ENCODE measurements at regions not wholly inside any gene's neighbourhood (a gene's known extent, or its start where the extent isn't known, plus 50 kb on each side); places are given as distances from the start of the nearest gene placed in this dataset.

DNA sequence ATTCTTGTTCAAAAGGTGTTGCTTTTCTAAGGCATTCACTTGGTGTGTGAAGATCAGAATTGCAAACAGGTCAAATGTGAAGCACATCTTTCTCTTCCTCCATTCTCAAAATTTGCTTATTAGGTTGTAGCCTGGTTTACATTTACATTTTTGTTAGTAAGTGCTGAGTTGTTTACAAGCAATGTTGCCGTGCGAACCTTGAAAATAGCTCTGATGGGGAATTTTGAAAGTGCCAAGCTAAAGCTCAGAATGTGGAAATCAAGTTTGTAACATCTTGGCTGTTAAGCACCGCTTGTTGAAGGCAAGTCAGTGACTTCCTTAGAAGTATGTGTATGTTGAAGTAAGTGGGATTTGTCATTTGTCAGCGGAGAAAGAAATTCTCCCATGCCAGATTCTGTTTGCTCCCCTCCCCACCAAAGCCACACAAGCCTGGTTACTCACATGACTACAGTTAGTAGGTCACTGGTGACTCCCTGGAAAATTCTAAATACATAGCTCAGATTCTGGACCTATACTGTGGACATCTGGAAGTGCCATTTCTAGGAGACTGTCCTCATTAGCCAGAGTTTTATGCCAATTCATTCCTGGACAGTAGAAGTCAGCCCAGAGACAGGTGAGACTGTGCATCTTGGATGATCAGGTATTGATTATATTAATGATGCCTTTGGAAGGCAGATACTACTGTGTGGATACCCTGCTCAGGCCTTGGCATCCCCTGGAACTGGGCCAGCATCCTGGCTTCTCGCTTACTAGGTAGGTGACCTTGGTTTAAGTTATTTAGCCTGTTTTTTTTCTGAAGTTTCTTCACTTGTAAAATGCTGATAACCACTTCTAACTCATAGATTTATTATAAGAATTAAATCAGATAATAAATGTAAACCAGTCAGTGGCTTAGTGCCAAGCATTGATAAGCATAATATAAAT, 390.6 kb upstream of the SEMA6D start:
- TF ChIP-seq, protein P1, sequence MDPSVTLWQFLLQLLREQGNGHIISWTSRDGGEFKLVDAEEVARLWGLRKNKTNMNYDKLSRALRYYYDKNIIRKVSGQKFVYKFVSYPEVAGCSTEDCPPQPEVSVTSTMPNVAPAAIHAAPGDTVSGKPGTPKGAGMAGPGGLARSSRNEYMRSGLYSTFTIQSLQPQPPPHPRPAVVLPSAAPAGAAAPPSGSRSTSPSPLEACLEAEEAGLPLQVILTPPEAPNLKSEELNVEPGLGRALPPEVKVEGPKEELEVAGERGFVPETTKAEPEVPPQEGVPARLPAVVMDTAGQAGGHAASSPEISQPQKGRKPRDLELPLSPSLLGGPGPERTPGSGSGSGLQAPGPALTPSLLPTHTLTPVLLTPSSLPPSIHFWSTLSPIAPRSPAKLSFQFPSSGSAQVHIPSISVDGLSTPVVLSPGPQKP (IDR thresholded peaks at IDR 0.05; ENCODE audit: borderline replicate concordance, low read depth, low read length): no peak
- TF ChIP-seq POLR2A (IDR thresholded peaks at IDR 0.05; ENCODE audit: low read depth, low read length) (no peak), RCOR1 (IDR thresholded peaks at IDR 0.05; ENCODE audit: insufficient replicate concordance, low read length) (no peak), RAD21 (IDR thresholded peaks at IDR 0.05; ENCODE audit: low read length) (no peak)
- TF ChIP-seq, protein P2, sequence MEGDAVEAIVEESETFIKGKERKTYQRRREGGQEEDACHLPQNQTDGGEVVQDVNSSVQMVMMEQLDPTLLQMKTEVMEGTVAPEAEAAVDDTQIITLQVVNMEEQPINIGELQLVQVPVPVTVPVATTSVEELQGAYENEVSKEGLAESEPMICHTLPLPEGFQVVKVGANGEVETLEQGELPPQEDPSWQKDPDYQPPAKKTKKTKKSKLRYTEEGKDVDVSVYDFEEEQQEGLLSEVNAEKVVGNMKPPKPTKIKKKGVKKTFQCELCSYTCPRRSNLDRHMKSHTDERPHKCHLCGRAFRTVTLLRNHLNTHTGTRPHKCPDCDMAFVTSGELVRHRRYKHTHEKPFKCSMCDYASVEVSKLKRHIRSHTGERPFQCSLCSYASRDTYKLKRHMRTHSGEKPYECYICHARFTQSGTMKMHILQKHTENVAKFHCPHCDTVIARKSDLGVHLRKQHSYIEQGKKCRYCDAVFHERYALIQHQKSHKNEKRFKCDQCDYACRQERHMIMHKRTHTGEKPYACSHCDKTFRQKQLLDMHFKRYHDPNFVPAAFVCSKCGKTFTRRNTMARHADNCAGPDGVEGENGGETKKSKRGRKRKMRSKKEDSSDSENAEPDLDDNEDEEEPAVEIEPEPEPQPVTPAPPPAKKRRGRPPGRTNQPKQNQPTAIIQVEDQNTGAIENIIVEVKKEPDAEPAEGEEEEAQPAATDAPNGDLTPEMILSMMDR (conservative IDR thresholded peaks at IDR 0.05; ENCODE audit: low read depth, low read length): no peak

Measured in IMR-90 (cell line).